GM12878 (cell line): ENCODE measurements at regions not wholly inside any gene's neighbourhood (a gene's known extent, or its start where the extent isn't known, plus 50 kb on each side); places are given as distances from the start of the nearest gene placed in this dataset.

Experiments used
- CEBPZ ChIP-seq: fragments of 150-350 bp; IDR thresholded peaks from 2 replicates; pipeline ENCODE4 v1.6.1; 2016; ENCODE audit warnings: low read depth, low read length
- EP300 ChIP-seq, 2 experiments: fragments of 150-350 bp in 1 of 2; IDR thresholded peaks; 2 replicates each; pipeline ENCODE4 v1.6.1; 2011 to 2012; ENCODE audit warnings: low read depth in 2 of 2, low read length in 2 of 2, borderline replicate concordance in 1 of 2, improper control_type of control experiment in 1 of 2, inconsistent platforms in 1 of 2; ENCODE audit not compliant: control insufficient read depth in 1 of 2
- FOS ChIP-seq: IDR thresholded peaks from 3 replicates; pipeline ENCODE4 v1.6.1; 2011; ENCODE audit warnings: borderline replicate concordance; ENCODE audit not compliant: insufficient read length; ENCODE audit errors: extremely low read depth
- MEF2A ChIP-seq: IDR thresholded peaks from 2 replicates; pipeline ENCODE4 v1.6.1; 2011; ENCODE audit warnings: low read depth, mild to moderate bottlenecking, low read length, moderate library complexity; ENCODE audit not compliant: insufficient read depth
- RB1 ChIP-seq: fragments of 450-650 bp; formaldehyde crosslinking; IDR thresholded peaks from 2 replicates; pipeline ENCODE4 v1.6.1; 2017; ENCODE audit warnings: mild to moderate bottlenecking, borderline replicate concordance
- SMC3 ChIP-seq: IDR thresholded peaks from 2 replicates; pipeline ENCODE4 v1.6.1; 2011; ENCODE audit warnings: low read length, improper control_type of control experiment, borderline replicate concordance
- STAT1 ChIP-seq: fragments of 450-650 bp; conservative IDR thresholded peaks from 2 replicates; pipeline ENCODE4 v1.6.1; 2014; ENCODE audit warnings: antibody characterized with exemption, mild to moderate bottlenecking
- TAF1 ChIP-seq: IDR thresholded peaks from 2 replicates; pipeline ENCODE4 v1.6.1; 2011; ENCODE audit warnings: mild to moderate bottlenecking, low read depth, low read length, borderline replicate concordance
- ZBTB4 ChIP-seq: fragments of 450-650 bp; formaldehyde crosslinking; IDR thresholded peaks from 2 replicates; pipeline ENCODE4 v1.4.0; 2022; ENCODE audit warnings: mild to moderate bottlenecking, moderate library complexity
- ZNF274 ChIP-seq: IDR thresholded peaks from one replicate; pipeline ENCODE4 v1.8.0; 2011; ENCODE audit not compliant: insufficient read length, insufficient read depth
- ZNF592 ChIP-seq: fragments of 450-650 bp; IDR thresholded peaks from 2 replicates; pipeline ENCODE4 v1.6.1; 2017; ENCODE audit warnings: mild to moderate bottlenecking, moderate library complexity
- TF ChIP-seq, protein P1 (sequence below), 3 experiments: IDR thresholded peaks in 2 of 3; conservative IDR thresholded peaks in 1 of 3; 2 replicates each; pipeline ENCODE4 v1.5.1; 2011; ENCODE audit warnings: low read depth in 3 of 3, low read length in 3 of 3, mild to moderate bottlenecking in 3 of 3, control low read depth in 2 of 3, moderate library complexity in 2 of 3, inconsistent platforms in 1 of 3, mixed read lengths in 1 of 3; ENCODE audit not compliant: control insufficient read depth in 2 of 3, insufficient read depth in 1 of 3; ENCODE audit errors: extremely low read depth in 1 of 3
- TF ChIP-seq, protein P2 (sequence below): fragments of 450-650 bp; IDR thresholded peaks from 2 replicates; pipeline ENCODE4 v1.6.1; 2017; ENCODE audit warnings: mild to moderate bottlenecking

GRCh38 chr11:22069844-22070243 is 123.0 kb upstream of the ANO5 start:
- TF ChIP-seq RB1 (no peak), ZNF274 (no peak), EP300 (IDR thresholded peaks at IDR 0.05; ENCODE audit: borderline replicate concordance in 1 of 2, control insufficient read depth in 1 of 2, low read depth in 2 of 2, low read length in 2 of 2) (no peak), MEF2A (no peak), TAF1 (no peak), STAT1 (no peak), ZNF592 (no peak), FOS (no peak), SMC3 (no peak), CEBPZ (no peak), ZBTB4 (CRISPR knock-in tag) (no peak)
- TF ChIP-seq, protein P1, sequence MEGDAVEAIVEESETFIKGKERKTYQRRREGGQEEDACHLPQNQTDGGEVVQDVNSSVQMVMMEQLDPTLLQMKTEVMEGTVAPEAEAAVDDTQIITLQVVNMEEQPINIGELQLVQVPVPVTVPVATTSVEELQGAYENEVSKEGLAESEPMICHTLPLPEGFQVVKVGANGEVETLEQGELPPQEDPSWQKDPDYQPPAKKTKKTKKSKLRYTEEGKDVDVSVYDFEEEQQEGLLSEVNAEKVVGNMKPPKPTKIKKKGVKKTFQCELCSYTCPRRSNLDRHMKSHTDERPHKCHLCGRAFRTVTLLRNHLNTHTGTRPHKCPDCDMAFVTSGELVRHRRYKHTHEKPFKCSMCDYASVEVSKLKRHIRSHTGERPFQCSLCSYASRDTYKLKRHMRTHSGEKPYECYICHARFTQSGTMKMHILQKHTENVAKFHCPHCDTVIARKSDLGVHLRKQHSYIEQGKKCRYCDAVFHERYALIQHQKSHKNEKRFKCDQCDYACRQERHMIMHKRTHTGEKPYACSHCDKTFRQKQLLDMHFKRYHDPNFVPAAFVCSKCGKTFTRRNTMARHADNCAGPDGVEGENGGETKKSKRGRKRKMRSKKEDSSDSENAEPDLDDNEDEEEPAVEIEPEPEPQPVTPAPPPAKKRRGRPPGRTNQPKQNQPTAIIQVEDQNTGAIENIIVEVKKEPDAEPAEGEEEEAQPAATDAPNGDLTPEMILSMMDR (IDR thresholded peaks at IDR 0.05 in 2 of 3, conservative IDR thresholded peaks at IDR 0.05 in 1 of 3; ENCODE audit: control insufficient read depth in 2 of 3, extremely low read depth in 1 of 3, insufficient read depth in 1 of 3, low read depth in 3 of 3, low read length in 3 of 3), result no peak
- TF ChIP-seq, protein P2, sequence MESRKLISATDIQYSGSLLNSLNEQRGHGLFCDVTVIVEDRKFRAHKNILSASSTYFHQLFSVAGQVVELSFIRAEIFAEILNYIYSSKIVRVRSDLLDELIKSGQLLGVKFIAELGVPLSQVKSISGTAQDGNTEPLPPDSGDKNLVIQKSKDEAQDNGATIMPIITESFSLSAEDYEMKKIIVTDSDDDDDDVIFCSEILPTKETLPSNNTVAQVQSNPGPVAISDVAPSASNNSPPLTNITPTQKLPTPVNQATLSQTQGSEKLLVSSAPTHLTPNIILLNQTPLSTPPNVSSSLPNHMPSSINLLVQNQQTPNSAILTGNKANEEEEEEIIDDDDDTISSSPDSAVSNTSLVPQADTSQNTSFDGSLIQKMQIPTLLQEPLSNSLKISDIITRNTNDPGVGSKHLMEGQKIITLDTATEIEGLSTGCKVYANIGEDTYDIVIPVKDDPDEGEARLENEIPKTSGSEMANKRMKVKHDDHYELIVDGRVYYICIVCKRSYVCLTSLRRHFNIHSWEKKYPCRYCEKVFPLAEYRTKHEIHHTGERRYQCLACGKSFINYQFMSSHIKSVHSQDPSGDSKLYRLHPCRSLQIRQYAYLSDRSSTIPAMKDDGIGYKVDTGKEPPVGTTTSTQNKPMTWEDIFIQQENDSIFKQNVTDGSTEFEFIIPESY, result no peak
